Activated B cell treated with CpG ODN at 0.5 μM for 24 hours (primary cell): ENCODE measurements at regions not wholly inside any gene's neighbourhood (a gene's known extent, or its start where the extent isn't known, plus 50 kb on each side); places are given as distances from the start of the nearest gene placed in this dataset.

ENCODE experiments used
- ATAC-seq: fragments of 200-7000 bp; cut with Tn5 transposase; one replicate; pipeline ENCODE4 v1.10.0; 2021; ENCODE audit warnings: low read depth, mild to moderate bottlenecking, moderate library complexity
- CTCF ChIA-PET: fragments of 350-600 bp; sonication (Branson Sonifier 250); formaldehyde crosslinking; loops from one replicate; lab custom pipeline; 2021; ENCODE audit warnings: antibody characterized with exemption; lab: Charles Lee
- POLR2A ChIA-PET: fragments of 350-600 bp; sonication (Branson Sonifier 250); formaldehyde crosslinking; loops from one replicate; lab custom pipeline; 2021; ENCODE audit warnings: antibody characterized with exemption; lab: Charles Lee
- DNase-seq: peaks from one replicate; pipeline ENCODE4 v3.0.0; 2022
- H3K27ac Mint-ChIP-seq: one replicate; pipeline ENCODE4 v1.8.0; 2020; ENCODE audit warnings: mixed read lengths
- H3K27me3 Mint-ChIP-seq: one replicate; pipeline ENCODE4 v1.8.0; 2021; ENCODE audit warnings: mixed read lengths
- H3K36me3 Mint-ChIP-seq: one replicate; pipeline ENCODE4 v1.8.0; 2021; ENCODE audit warnings: low read depth, mixed read lengths
- H3K4me1 Mint-ChIP-seq: one replicate; pipeline ENCODE4 v1.8.0; 2021; ENCODE audit warnings: mixed read lengths
- H3K4me3 Mint-ChIP-seq: one replicate; pipeline ENCODE4 v1.8.0; 2020; ENCODE audit warnings: mild to moderate bottlenecking, mixed read lengths
- H3K9me3 Mint-ChIP-seq: one replicate; pipeline ENCODE4 v1.8.0; 2020; ENCODE audit warnings: mixed read lengths
- intact Hi-C: fragments of 100-400 bp; cut with micrococcal nuclease; formaldehyde crosslinking; loops from one replicate; pipeline ENCODE4 v1.15.1; 2024
- TF ChIP-seq, protein P1 (sequence below): fragments of 200-600 bp; IDR thresholded peaks from one replicate; pipeline ENCODE4 v1.8.0; 2022; ENCODE audit warnings: antibody characterized with exemption, mild to moderate bottlenecking

GRCh38 chr2:37563375-37564015 is 107.9 kb downstream of the CDC42EP3 start:
- ChIA-PET POLR2A (no interaction called here), CTCF (no interaction called here)
- DNase-seq (no peak), ATAC-seq (no peak)
- Mint-ChIP-seq H3K27ac (no peak overlapping the region), H3K9me3 (no peaks in the 10 kb centered on the region), H3K27me3 (no peaks in the 10 kb centered on the region), H3K4me3 (no peak overlapping the region), H3K36me3 (no peaks in the 10 kb centered on the region), H3K4me1 (peaks cover 31% of the 10 kb centered on the region)
- intact Hi-C loops = no loop called here
- TF ChIP-seq, protein P1, sequence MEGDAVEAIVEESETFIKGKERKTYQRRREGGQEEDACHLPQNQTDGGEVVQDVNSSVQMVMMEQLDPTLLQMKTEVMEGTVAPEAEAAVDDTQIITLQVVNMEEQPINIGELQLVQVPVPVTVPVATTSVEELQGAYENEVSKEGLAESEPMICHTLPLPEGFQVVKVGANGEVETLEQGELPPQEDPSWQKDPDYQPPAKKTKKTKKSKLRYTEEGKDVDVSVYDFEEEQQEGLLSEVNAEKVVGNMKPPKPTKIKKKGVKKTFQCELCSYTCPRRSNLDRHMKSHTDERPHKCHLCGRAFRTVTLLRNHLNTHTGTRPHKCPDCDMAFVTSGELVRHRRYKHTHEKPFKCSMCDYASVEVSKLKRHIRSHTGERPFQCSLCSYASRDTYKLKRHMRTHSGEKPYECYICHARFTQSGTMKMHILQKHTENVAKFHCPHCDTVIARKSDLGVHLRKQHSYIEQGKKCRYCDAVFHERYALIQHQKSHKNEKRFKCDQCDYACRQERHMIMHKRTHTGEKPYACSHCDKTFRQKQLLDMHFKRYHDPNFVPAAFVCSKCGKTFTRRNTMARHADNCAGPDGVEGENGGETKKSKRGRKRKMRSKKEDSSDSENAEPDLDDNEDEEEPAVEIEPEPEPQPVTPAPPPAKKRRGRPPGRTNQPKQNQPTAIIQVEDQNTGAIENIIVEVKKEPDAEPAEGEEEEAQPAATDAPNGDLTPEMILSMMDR = no peak

DNA sequence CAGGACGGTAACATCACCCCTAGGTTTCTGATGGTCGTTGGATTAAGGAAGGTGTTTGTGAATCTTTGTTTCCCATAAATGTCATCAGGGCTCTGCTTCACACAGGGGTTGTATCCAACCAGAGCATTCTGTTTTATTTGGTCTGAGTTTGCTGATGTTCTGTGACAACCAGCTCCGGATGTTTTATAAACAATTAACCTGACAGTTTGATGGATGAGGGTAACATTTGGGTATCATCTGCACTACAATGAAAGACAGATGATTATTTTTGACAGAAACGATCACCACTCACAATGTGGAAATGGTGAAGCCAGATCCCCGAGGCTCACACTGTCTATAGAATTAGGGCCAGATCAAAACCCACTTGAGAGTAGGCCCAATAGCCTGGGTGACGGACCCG is 107.1 kb downstream of the CDC42EP3 start:
- DNase-seq (no peak), ATAC-seq (no peak)
- Mint-ChIP-seq H3K27ac (no peak overlapping the region), H3K9me3 (no peaks in the 10 kb centered on the region), H3K4me1 (peaks cover 27% of the 10 kb centered on the region), H3K27me3 (no peaks in the 10 kb centered on the region), H3K4me3 (no peak overlapping the region), H3K36me3 (no peaks in the 10 kb centered on the region)
- intact Hi-C loops = no loop called here
- TF ChIP-seq, protein P1 = no peak
- POLR2A ChIA-PET = interaction anchor here (0.6 kb wide), 1 partner anchor 76 kb away, joined by 8 read pairs; no protein-coding TSS in a partner anchor
- CTCF ChIA-PET = no interaction called here

GRCh38 chr2:37566517-37566981 is 104.9 kb downstream of the CDC42EP3 start:
- POLR2A ChIA-PET = interaction anchor here (0.6 kb wide), 1 partner anchor 149 kb away, joined by 4 read pairs; no protein-coding TSS in a partner anchor
- Mint-ChIP-seq H3K36me3 (no peaks in the 10 kb centered on the region), H3K27me3 (no peaks in the 10 kb centered on the region), H3K4me3 (no peak overlapping the region), H3K4me1 (peaks cover 24% of the 10 kb centered on the region), H3K9me3 (no peaks in the 10 kb centered on the region), H3K27ac (no peak overlapping the region)
- no peak for ATAC-seq
- CTCF ChIA-PET = no interaction called here
- intact Hi-C loops = no loop called here
- DNase-seq = no peak
- TF ChIP-seq, protein P1 = no peak

DNA sequence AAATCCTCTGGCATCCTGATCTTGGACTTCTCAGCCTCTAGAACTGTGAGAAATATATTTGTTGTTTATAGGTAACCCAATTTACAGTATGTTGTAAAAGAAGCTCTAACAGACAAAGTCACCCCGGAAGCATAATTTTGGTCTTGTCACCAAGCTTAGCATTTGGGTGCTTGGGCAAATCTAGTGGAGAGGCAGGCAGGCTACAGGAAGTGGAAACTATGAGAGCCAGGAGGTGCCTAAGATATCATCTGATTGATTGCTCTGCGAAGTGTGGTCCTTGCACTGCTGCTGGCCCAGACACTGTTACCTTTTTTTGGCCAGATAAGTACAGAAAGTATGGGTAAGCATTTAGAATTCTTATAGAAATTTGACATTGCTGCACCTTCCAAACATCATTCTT is 102.9 kb downstream of the CDC42EP3 start:
- Mint-ChIP-seq H3K4me3 (no peak overlapping the region), H3K27me3 (no peaks in the 10 kb centered on the region), H3K9me3 (no peaks in the 10 kb centered on the region), H3K4me1 (peaks cover 21% of the 10 kb centered on the region), H3K36me3 (no peaks in the 10 kb centered on the region), H3K27ac (peak overlapping the region; percentile 19)
- TF ChIP-seq, protein P1 = no peak
- intact Hi-C loops = no loop called here
- DNase-seq (no peak), ATAC-seq (no peak)
- CTCF ChIA-PET = no interaction called here
- POLR2A ChIA-PET = no interaction called here

DNA sequence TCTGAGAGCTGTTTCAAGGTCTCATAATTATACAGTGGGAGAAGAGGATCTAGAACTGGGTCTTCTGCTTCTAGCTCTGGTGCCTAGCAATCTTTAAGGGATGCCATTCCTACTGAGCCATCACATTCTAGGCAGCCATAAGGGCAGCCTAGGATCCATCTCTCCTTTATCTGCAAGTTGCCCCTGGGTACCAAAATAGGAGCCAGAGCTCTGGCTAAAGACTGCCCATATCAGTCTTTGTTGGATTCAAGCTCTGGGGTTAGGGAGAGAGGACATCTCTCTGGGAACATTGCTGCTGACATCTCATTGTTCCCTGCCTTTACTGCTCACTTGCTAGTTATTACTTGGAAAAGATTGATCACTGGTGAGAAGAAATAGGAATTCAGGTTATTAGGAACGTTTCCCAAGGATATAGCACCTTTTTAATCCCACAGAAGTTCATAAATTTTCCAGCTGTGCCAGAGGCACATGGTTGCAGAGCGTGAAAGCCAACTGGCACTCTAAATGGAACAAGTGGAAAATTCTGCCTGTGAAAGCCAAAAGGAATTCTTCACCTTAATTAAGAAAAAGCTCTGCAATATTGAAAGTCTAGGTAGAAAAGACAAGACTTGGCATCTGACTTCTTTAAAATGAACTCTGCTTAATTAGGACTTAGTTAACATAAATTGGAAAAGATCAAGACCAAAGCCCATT is 102.2 kb downstream of the CDC42EP3 start:
- intact Hi-C loops = no loop called here

More for the DNA sequence above, 102.2 kb downstream of the CDC42EP3 start:
- TF ChIP-seq, protein P1 = no peak
- Mint-ChIP-seq H3K36me3 (no peaks in the 10 kb centered on the region), H3K4me3 (no peak overlapping the region), H3K4me1 (peaks cover 25% of the 10 kb centered on the region), H3K27me3 (no peaks in the 10 kb centered on the region), H3K9me3 (no peaks in the 10 kb centered on the region), H3K27ac (no peak overlapping the region)
- no peak for ATAC-seq
- POLR2A ChIA-PET = interaction anchor here (0.6 to 1.4 kb wide), 2 partner anchors 11 to 75 kb away, joined by 5 read pairs; no protein-coding TSS in a partner anchor
- CTCF ChIA-PET = no interaction called here
- DNase-seq = no peak
